Omental fat pad (tissue), 3 donors: ENCODE measurements at regions not wholly inside any gene's neighbourhood (a gene's known extent, or its start where the extent isn't known, plus 50 kb on each side); places are given as distances from the start of the nearest gene placed in this dataset.

Experiments
- ATAC-seq: fragments of 150-250 bp; one replicate; pipeline ENCODE4 v1.9.1; 2016; ENCODE audit warnings: mild to moderate bottlenecking, moderate library complexity; ENCODE audit not compliant: low FRiP score
- DNase-seq: peaks from one replicate; pipeline ENCODE4 v3.0.0-alpha.2; 2019; ENCODE audit warnings: low spot score
- CTCF ChIP-seq, 3 donors: fragments of 450-650 bp; IDR thresholded peaks; one replicate each; pipeline ENCODE4 v1.5.1; 2016 to 2017; ENCODE audit warnings: antibody characterized with exemption in 3 of 3, mild to moderate bottlenecking in 3 of 3, moderate library complexity in 2 of 3

- TF ChIP-seq CTCF (IDR thresholded peaks at IDR 0.05): no peak
- no peak for DNase-seq
- no peak for ATAC-seq
These were observed 530.2 kb downstream of the PTPRC start for GRCh38 chr1:199168888-199169585.

GRCh38 chr1:199170711-199171110 lies 531.9 kb downstream of the PTPRC start:
- TF ChIP-seq CTCF (IDR thresholded peaks at IDR 0.05): no peak
- ATAC-seq: no peak
- no peak for DNase-seq

- DNase-seq: no peak
- ATAC-seq: no peak
- no peak for TF ChIP-seq CTCF (IDR thresholded peaks at IDR 0.05)
These were observed 533.6 kb downstream of the PTPRC start for GRCh38 chr1:199172171-199173124.

- TF ChIP-seq CTCF (IDR thresholded peaks at IDR 0.05): no peak
- ATAC-seq: no peak
- no peak for DNase-seq
These were observed 534.5 kb downstream of the PTPRC start for GRCh38 chr1:199173356-199173755.

GRCh38 chr1:199174336-199174735 lies 535.5 kb downstream of the PTPRC start:
- no peak for DNase-seq
- TF ChIP-seq CTCF (IDR thresholded peaks at IDR 0.05): no peak
- no peak for ATAC-seq

- no peak for ATAC-seq
- no peak for DNase-seq
- no peak for TF ChIP-seq CTCF (IDR thresholded peaks at IDR 0.05)
These were observed 537.9 kb downstream of the PTPRC start for GRCh38 chr1:199176713-199177112.
